ENCODE measurements at regions not wholly inside any gene's neighbourhood (a gene's known extent, or its start where the extent isn't known, plus 50 kb on each side); places are given as distances from the start of the nearest gene placed in this dataset.
A peak's percentile ranks its signal among the peaks of the same experiment; 100 is the strongest.

DNA sequence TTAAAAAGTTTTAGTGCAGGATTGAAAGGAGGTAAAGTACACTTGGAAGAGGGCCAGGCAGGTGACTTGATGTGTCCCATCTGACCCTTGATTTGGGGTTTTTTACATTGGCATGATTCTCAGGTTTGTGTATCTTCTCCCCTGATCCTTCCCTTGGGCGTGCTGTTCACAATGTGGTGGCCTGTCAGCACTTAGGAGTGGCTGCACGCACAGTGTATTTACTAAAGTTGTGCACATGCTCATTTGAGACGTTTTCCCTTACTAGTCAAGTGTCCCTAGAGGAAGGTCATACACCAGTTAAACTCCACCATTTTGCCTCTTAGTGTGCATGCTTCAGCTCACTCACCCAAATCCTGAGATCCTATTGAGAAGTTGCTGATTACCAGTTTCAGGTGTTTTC lies 145.7 kb upstream of the PLEKHA5 start:
- H3K27me3 ChIP-seq (ENCODE audit: control insufficient read depth in 1 of 2, insufficient read depth in 2 of 2, low read length in 2 of 2), result no peaks in the 10 kb centered on the region
- no peak overlapping the region for H3K4me3 ChIP-seq (ENCODE audit: low read length in 2 of 2)
- H3K27ac ChIP-seq (ENCODE audit: low read length), result no peak overlapping the region
- no peaks in the 10 kb centered on the region for H3K9me3 ChIP-seq (ENCODE audit: control insufficient read depth in 2 of 2, low read length in 2 of 2)
- H3K9ac ChIP-seq (ENCODE audit: low read length in 2 of 2), result no peak overlapping the region
- no peaks in the 10 kb centered on the region for H3K36me3 ChIP-seq (ENCODE audit: control insufficient read depth in 2 of 2, insufficient read depth in 2 of 2, low read length in 2 of 2)
- H3K4me1 ChIP-seq (ENCODE audit: control insufficient read depth, insufficient read depth, low read length), result no peaks in the 10 kb centered on the region

DNA sequence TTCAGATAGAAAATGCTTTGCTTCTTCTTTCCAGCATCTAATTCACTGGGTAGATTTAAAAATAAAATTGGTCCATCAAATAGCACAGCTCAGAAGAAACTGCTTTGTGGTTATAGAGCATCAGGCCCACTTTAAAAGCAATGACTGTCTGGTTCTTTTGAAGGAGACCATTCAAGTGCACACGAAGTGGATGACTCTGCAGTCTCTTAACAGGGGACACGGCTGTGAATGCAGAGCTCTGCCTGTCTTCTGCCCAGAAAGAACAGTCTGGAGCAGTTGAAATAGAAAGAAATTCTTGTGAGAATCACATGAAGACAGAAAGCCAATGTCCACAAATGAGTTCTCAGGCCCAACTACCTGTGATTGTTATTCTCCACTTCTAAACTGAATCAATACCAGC lies 138.7 kb upstream of the PLEKHA5 start:
- H3K27me3 ChIP-seq (ENCODE audit: control insufficient read depth in 1 of 2, insufficient read depth in 2 of 2, low read length in 2 of 2), result no peaks in the 10 kb centered on the region
- H3K27ac ChIP-seq (ENCODE audit: low read length), result no peak overlapping the region
- H3K36me3 ChIP-seq (ENCODE audit: control insufficient read depth in 2 of 2, insufficient read depth in 2 of 2, low read length in 2 of 2), result no peaks in the 10 kb centered on the region
- no peak overlapping the region for H3K9ac ChIP-seq (ENCODE audit: low read length in 2 of 2)
- H3K4me3 ChIP-seq (ENCODE audit: low read length in 2 of 2), result no peak overlapping the region
- H3K9me3 ChIP-seq (ENCODE audit: control insufficient read depth in 2 of 2, low read length in 2 of 2), result no peaks in the 10 kb centered on the region
- peaks cover 2% of the 10 kb centered on the region for H3K4me1 ChIP-seq (ENCODE audit: control insufficient read depth, insufficient read depth, low read length)

DNA sequence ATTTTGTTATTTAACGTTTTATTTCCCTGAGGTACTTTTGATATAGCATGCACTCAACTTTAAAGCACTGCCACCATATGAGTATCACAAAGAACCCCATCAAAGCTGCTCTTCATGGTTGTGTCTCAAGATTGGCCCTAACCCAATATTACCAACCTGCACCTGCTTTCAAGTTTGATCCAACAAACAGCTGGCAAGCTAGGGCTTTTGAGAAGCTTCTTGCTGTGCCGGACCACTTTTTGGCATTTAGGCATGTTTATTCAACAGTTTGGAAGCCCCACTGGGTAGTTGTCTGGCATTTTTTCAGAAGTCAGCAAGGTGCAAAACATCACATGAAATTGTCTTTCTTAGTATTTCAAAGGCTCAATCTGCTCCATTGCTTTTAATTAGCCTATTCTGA lies 137.2 kb upstream of the PLEKHA5 start:
- Histone ChIP-seq H3K36me3 (ENCODE audit: control insufficient read depth in 2 of 2, insufficient read depth in 2 of 2, low read length in 2 of 2) (no peaks in the 10 kb centered on the region), H3K9ac (ENCODE audit: low read length in 2 of 2) (no peak overlapping the region), H3K4me1 (ENCODE audit: control insufficient read depth, insufficient read depth, low read length) (peaks cover 4% of the 10 kb centered on the region), H3K9me3 (ENCODE audit: control insufficient read depth in 2 of 2, low read length in 2 of 2) (no peaks in the 10 kb centered on the region), H3K4me3 (ENCODE audit: low read length in 2 of 2) (no peak overlapping the region), H3K27ac (ENCODE audit: low read length) (no peak overlapping the region), H3K27me3 (ENCODE audit: control insufficient read depth in 1 of 2, insufficient read depth in 2 of 2, low read length in 2 of 2) (no peaks in the 10 kb centered on the region)

DNA sequence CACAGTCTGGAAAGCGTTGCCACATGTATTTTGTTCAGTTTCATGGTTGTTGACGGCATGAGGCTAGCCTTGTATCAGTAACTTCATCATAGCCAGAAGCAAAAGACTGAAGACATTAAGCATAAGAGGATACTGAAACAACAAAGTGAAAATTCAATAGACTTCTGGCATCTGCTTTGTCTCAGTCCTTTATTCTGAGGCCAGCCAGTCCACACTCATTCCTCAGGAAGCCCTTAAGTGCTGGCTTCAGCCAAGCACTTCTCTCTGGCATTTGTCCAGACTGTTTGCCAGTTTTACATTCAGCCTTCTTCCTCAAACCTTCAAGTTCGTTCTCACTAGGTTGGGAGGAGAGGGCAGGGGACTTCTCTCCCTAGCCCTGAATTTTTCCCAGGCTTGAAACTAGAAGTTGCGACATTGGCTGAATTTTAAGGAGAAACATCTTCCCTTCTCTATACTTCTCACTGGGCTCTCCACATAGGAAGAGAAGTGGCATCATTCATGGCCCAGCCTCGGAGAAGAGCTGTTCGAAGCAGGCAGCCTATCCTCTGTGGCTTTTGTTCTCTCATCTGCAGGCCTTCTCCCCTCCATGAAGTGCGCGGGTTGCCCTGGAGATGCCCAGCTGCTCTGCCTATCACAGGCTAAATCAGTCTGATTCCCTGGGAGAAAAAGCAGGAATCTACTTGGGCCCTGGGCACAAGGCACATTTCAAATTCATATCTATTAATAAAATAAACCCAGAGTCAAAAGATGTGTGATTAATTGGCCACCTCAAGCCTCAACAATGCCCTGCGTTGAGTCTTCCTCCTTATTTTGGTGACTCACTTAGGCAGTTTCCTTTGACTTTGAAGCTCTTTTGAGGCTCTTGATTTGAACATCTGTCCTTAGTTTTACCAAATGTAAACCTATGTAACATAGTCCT lies 130.9 kb upstream of the PLEKHA5 start:
- no peaks in the 10 kb centered on the region for H3K9me3 ChIP-seq (ENCODE audit: control insufficient read depth in 2 of 2, low read length in 2 of 2)
- H3K27me3 ChIP-seq (ENCODE audit: control insufficient read depth in 1 of 2, insufficient read depth in 2 of 2, low read length in 2 of 2), result no peaks in the 10 kb centered on the region
- H3K27ac ChIP-seq (ENCODE audit: low read length), result peak overlapping the region; percentile 91
- H3K9ac ChIP-seq (ENCODE audit: low read length in 2 of 2), result peak overlapping the region in 1 of 2 donors; percentile 16
- peak overlapping the region; percentile 12 to 31 for H3K4me3 ChIP-seq (ENCODE audit: low read length in 2 of 2)
- H3K36me3 ChIP-seq (ENCODE audit: control insufficient read depth in 2 of 2, insufficient read depth in 2 of 2, low read length in 2 of 2), result no peaks in the 10 kb centered on the region
- H3K4me1 ChIP-seq (ENCODE audit: control insufficient read depth, insufficient read depth, low read length), result peaks cover 16% of the 10 kb centered on the region

DNA sequence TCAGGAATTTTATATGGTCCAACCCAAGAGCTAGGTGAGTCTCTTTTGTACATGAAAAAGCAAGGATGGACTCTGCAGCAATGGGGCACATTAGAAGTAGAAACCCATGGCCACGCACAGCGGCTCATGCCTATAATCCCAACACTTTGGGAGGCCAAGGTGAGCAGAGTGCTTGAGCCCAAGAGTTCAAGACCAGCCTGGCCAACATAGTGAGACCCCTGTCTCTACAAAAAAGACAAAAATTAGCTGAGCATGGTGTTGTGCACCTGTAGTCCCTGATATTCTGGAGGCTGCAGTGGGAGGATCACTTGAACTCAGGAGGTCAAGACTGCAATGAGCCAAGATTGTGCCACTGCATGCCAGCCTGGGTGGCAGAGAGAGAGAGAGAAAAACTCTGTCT lies 128.7 kb upstream of the PLEKHA5 start:
- no peak overlapping the region for H3K4me3 ChIP-seq (ENCODE audit: low read length in 2 of 2)
- H3K27me3 ChIP-seq (ENCODE audit: control insufficient read depth in 1 of 2, insufficient read depth in 2 of 2, low read length in 2 of 2), result no peaks in the 10 kb centered on the region
- H3K9me3 ChIP-seq (ENCODE audit: control insufficient read depth in 2 of 2, low read length in 2 of 2), result no peaks in the 10 kb centered on the region
- no peaks in the 10 kb centered on the region for H3K36me3 ChIP-seq (ENCODE audit: control insufficient read depth in 2 of 2, insufficient read depth in 2 of 2, low read length in 2 of 2)
- H3K27ac ChIP-seq (ENCODE audit: low read length), result no peak overlapping the region
- H3K9ac ChIP-seq (ENCODE audit: low read length in 2 of 2), result no peak overlapping the region
- H3K4me1 ChIP-seq (ENCODE audit: control insufficient read depth, insufficient read depth, low read length), result peaks cover 14% of the 10 kb centered on the region

DNA sequence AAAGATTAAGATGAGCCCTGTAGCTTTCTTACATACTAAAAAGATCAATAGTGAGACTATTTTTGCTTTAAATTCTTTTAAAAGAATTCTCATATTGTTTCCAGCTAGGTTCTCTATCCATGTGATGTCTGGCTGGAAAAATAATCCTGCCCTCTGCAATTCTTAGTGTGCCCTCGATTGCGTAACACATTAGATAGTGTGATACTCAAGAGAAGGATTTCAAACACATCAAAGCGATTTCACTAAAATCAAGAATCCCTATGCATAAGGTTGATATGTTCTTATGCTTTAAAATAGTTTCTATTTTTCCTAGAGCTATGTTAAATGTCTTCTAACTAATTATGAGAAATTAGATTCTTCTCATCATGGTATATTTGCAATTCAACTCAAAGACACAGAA lies 127.3 kb upstream of the PLEKHA5 start:
- peaks cover 11% of the 10 kb centered on the region for H3K4me1 ChIP-seq (ENCODE audit: control insufficient read depth, insufficient read depth, low read length)
- no peaks in the 10 kb centered on the region for H3K36me3 ChIP-seq (ENCODE audit: control insufficient read depth in 2 of 2, insufficient read depth in 2 of 2, low read length in 2 of 2)
- H3K27me3 ChIP-seq (ENCODE audit: control insufficient read depth in 1 of 2, insufficient read depth in 2 of 2, low read length in 2 of 2), result no peaks in the 10 kb centered on the region
- no peak overlapping the region for H3K4me3 ChIP-seq (ENCODE audit: low read length in 2 of 2)
- H3K9me3 ChIP-seq (ENCODE audit: control insufficient read depth in 2 of 2, low read length in 2 of 2), result no peaks in the 10 kb centered on the region
- no peak overlapping the region for H3K9ac ChIP-seq (ENCODE audit: low read length in 2 of 2)
- no peak overlapping the region for H3K27ac ChIP-seq (ENCODE audit: low read length)

DNA sequence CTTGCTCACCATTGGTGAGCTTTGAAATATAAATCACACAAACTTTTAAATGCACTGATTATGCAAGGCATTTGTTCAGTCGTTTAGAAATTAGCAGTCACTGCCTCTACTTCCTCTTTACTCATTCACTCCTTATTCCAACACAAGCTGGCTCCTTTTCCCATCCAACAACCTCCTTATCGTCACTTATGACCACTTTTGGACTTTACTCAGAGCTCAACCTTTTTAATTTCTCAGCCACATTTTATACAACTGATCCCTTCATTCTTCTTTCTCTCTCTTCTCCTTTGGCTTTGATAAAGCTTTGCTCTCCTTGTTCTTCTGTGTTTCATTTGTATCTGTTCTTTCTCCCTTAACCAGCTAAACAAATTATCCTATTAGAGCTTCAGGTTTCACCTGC lies 126.4 kb upstream of the PLEKHA5 start:
- Histone ChIP-seq H3K4me1 (ENCODE audit: control insufficient read depth, insufficient read depth, low read length) (peaks cover 8% of the 10 kb centered on the region), H3K27ac (ENCODE audit: low read length) (no peak overlapping the region), H3K4me3 (ENCODE audit: low read length in 2 of 2) (no peak overlapping the region), H3K27me3 (ENCODE audit: control insufficient read depth in 1 of 2, insufficient read depth in 2 of 2, low read length in 2 of 2) (no peaks in the 10 kb centered on the region), H3K9ac (ENCODE audit: low read length in 2 of 2) (no peak overlapping the region), H3K36me3 (ENCODE audit: control insufficient read depth in 2 of 2, insufficient read depth in 2 of 2, low read length in 2 of 2) (no peaks in the 10 kb centered on the region), H3K9me3 (ENCODE audit: control insufficient read depth in 2 of 2, low read length in 2 of 2) (no peaks in the 10 kb centered on the region)

DNA sequence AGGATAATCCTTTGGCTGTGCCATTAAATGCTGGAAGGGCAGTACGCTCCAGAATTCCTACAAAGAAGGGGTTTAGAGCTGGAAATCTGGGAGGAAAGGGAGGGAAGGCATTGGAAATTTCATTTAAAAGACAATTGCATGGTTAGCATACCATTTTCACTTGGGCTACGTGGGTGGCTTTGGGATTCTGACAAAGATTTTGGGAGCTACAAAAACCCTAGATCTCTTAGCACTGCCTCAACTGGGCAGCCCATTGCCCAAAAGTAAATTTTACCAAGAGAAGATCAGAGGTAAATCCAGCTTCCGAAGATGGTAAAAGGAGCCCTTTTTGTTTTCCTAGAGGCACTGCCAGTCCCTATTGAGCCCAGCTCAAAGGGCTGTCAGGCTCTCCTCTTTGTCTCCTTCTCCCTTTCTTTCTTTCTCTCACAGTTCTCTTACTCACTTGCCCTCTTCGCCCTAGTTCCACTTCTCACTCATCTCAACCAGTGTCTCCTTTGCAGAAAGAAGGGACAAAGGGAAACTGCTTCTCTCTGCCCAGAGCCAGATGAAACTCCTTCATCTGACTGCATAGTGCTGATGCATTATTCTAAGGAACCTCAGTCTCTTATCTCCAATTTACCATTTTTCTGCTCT lies 125.4 kb upstream of the PLEKHA5 start:
- H3K9me3 ChIP-seq (ENCODE audit: control insufficient read depth in 2 of 2, low read length in 2 of 2), result no peaks in the 10 kb centered on the region

DNA sequence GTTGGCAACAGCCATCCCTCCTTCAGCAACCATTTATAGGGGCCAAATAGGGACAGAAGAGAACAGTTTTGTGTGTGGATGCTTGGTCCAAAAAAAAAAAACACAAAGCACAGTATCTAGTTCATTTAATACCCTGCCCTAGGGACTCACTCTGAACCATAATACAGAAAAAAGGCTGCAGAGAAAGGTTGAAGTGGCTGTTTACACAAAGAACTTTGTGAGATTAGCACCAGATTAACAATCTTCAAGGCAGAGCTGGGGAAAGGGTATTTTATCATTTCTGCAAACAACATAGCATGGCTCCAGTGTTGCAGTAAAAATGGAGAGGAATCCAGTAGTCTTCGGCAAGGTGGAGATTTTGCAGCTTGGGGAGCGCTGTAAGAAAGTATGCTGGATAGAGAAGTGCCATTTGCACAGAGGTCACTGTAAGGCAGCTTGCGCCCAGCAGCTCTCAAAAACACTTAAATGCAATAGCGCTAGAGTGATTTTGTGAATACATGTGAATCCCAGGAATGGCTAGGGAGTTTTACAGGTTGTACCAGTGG lies 124.2 kb upstream of the PLEKHA5 start:
- Histone ChIP-seq H3K27ac (ENCODE audit: low read length) (no peak overlapping the region), H3K4me3 (ENCODE audit: low read length in 2 of 2) (no peak overlapping the region), H3K36me3 (ENCODE audit: control insufficient read depth in 2 of 2, insufficient read depth in 2 of 2, low read length in 2 of 2) (no peaks in the 10 kb centered on the region), H3K9ac (ENCODE audit: low read length in 2 of 2) (no peak overlapping the region), H3K9me3 (ENCODE audit: control insufficient read depth in 2 of 2, low read length in 2 of 2) (no peaks in the 10 kb centered on the region), H3K4me1 (ENCODE audit: control insufficient read depth, insufficient read depth, low read length) (no peaks in the 10 kb centered on the region), H3K27me3 (ENCODE audit: control insufficient read depth in 1 of 2, insufficient read depth in 2 of 2, low read length in 2 of 2) (no peaks in the 10 kb centered on the region)

More for the DNA sequence above, 125.4 kb upstream of the PLEKHA5 start:
- no peak overlapping the region for H3K9ac ChIP-seq (ENCODE audit: low read length in 2 of 2)
- H3K4me1 ChIP-seq (ENCODE audit: control insufficient read depth, insufficient read depth, low read length), result no peaks in the 10 kb centered on the region
- no peak overlapping the region for H3K27ac ChIP-seq (ENCODE audit: low read length)
- no peak overlapping the region for H3K4me3 ChIP-seq (ENCODE audit: low read length in 2 of 2)
- H3K36me3 ChIP-seq (ENCODE audit: control insufficient read depth in 2 of 2, insufficient read depth in 2 of 2, low read length in 2 of 2), result no peaks in the 10 kb centered on the region
- no peaks in the 10 kb centered on the region for H3K27me3 ChIP-seq (ENCODE audit: control insufficient read depth in 1 of 2, insufficient read depth in 2 of 2, low read length in 2 of 2)

DNA sequence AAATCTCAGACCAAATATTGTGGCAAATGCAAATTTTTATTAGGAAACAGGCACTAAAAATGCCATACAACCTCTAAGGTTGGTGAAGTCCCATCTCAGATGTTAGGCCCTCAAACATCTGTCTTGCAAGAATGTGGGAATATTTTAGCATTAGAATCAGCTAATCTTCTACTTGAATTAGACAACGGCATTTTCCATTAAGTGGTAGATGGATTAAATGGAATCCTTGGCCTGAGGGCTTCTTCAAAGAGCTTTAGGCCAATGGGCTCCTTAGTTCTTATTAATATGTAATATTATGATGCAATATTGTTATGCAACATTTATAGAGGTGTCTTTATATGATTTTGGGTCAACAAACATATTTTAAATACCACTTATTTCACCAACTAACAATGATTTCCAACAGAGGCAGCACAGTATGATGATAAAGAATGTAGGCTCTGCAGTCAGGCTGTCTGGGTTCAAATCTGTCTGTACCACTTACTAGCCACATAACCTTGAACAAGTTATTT lies 122.9 kb upstream of the PLEKHA5 start:
- no peaks in the 10 kb centered on the region for H3K9me3 ChIP-seq (ENCODE audit: control insufficient read depth in 2 of 2, low read length in 2 of 2)
- no peak overlapping the region for H3K4me3 ChIP-seq (ENCODE audit: low read length in 2 of 2)
- H3K4me1 ChIP-seq (ENCODE audit: control insufficient read depth, insufficient read depth, low read length), result no peaks in the 10 kb centered on the region
- no peaks in the 10 kb centered on the region for H3K36me3 ChIP-seq (ENCODE audit: control insufficient read depth in 2 of 2, insufficient read depth in 2 of 2, low read length in 2 of 2)
- no peaks in the 10 kb centered on the region for H3K27me3 ChIP-seq (ENCODE audit: control insufficient read depth in 1 of 2, insufficient read depth in 2 of 2, low read length in 2 of 2)
- H3K9ac ChIP-seq (ENCODE audit: low read length in 2 of 2), result no peak overlapping the region
- no peak overlapping the region for H3K27ac ChIP-seq (ENCODE audit: low read length)
